WTC11 (cell line): ENCODE measurements at regions not wholly inside any gene's neighbourhood (a gene's known extent, or its start where the extent isn't known, plus 50 kb on each side); places are given as distances from the start of the nearest gene placed in this dataset.

Experiments
- ATAC-seq: fragments of 200-7000 bp; cut with Tn5 transposase; 2 replicates; pipeline ENCODE4 v1.10.0; 2021; ENCODE audit warnings: mild to moderate bottlenecking, moderate library complexity
- CTCF ChIA-PET: fragments of 300-600 bp; sonication (Branson Sonifier 250); formaldehyde crosslinking; loops from one replicate; lab custom pipeline; 2021; ENCODE audit warnings: antibody characterized with exemption; lab: Charles Lee
- POLR2A ChIA-PET: fragments of 350-600 bp; sonication (Branson Sonifier 250); formaldehyde crosslinking; loops from one replicate; lab custom pipeline; 2021; ENCODE audit warnings: antibody characterized with exemption; lab: Charles Lee
- DNase-seq: peaks from one replicate; pipeline ENCODE4 v3.0.0; 2021; ENCODE audit warnings: low spot score
- H3K27ac Mint-ChIP-seq: 2 replicates; pipeline ENCODE4 v1.8.0; 2021; ENCODE audit warnings: mixed read lengths
- H3K27me3 Mint-ChIP-seq: 2 replicates; pipeline ENCODE4 v1.8.0; 2021; ENCODE audit warnings: low read depth, mild to moderate bottlenecking, moderate library complexity, mixed read lengths
- H3K36me3 Mint-ChIP-seq: 2 replicates; pipeline ENCODE4 v1.8.0; 2021; ENCODE audit warnings: mixed read lengths
- H3K4me1 Mint-ChIP-seq: 2 replicates; pipeline ENCODE4 v1.8.0; 2022; ENCODE audit warnings: mixed read lengths
- H3K4me3 Mint-ChIP-seq: 2 replicates; pipeline ENCODE4 v1.8.0; 2021; ENCODE audit warnings: mild to moderate bottlenecking, moderate library complexity, mixed read lengths
- H3K9me3 Mint-ChIP-seq: 2 replicates; pipeline ENCODE4 v1.8.0; 2021; ENCODE audit warnings: mixed read lengths
- AFF4 ChIP-seq: sonication (generic); formaldehyde crosslinking; IDR thresholded peaks from 2 replicates; pipeline ENCODE4 v1.8.1; 2023; ENCODE audit warnings: mild to moderate bottlenecking, missing genetic modification reagents, borderline replicate concordance
- ATF3 ChIP-seq: sonication (generic); formaldehyde crosslinking; conservative IDR thresholded peaks from 2 replicates; pipeline ENCODE4 v1.8.1; 2022; ENCODE audit warnings: mild to moderate bottlenecking, missing genetic modification reagents
- CBFB ChIP-seq: sonication (generic); formaldehyde crosslinking; IDR thresholded peaks from 2 replicates; pipeline ENCODE4 v1.8.1; 2022; ENCODE audit warnings: mild to moderate bottlenecking, low read depth, missing genetic modification reagents
- ETV6 ChIP-seq: sonication (generic); formaldehyde crosslinking; IDR thresholded peaks from 2 replicates; pipeline ENCODE4 v1.8.1; 2022; ENCODE audit warnings: mild to moderate bottlenecking, missing genetic modification reagents
- FOXK1 ChIP-seq: sonication (generic); formaldehyde crosslinking; IDR thresholded peaks from 2 replicates; pipeline ENCODE4 v1.8.0; 2022; ENCODE audit warnings: mild to moderate bottlenecking, moderate library complexity, missing genetic modification reagents
- FOXP4 ChIP-seq: sonication (generic); formaldehyde crosslinking; IDR thresholded peaks from 2 replicates; pipeline ENCODE4 v1.8.0; 2022; ENCODE audit warnings: mild to moderate bottlenecking, missing genetic modification reagents
- GRHL2 ChIP-seq: fragments of 250-450 bp; sonication (Bioruptor Pico); IDR thresholded peaks from 2 replicates; pipeline ENCODE4 v1.8.0; 2022; ENCODE audit warnings: mild to moderate bottlenecking, moderate library complexity; ENCODE audit not compliant: insufficient replicate concordance, severe bottlenecking
- MAX ChIP-seq: sonication (generic); formaldehyde crosslinking; IDR thresholded peaks from 2 replicates; pipeline ENCODE4 v1.8.0; 2022; ENCODE audit warnings: mild to moderate bottlenecking, missing genetic modification reagents
- MLX ChIP-seq: sonication (generic); formaldehyde crosslinking; IDR thresholded peaks from 2 replicates; pipeline ENCODE4 v1.8.1; 2023; ENCODE audit warnings: mild to moderate bottlenecking, missing genetic modification reagents, moderate library complexity
- NR1H2 ChIP-seq: sonication (generic); formaldehyde crosslinking; IDR thresholded peaks from 2 replicates; pipeline ENCODE4 v1.9.0; 2021; ENCODE audit warnings: mild to moderate bottlenecking, moderate library complexity, missing genetic modification reagents
- OVOL2 ChIP-seq: fragments of 250-450 bp; sonication (Bioruptor Pico); IDR thresholded peaks from 2 replicates; pipeline ENCODE4 v1.9.0; 2021; ENCODE audit warnings: mild to moderate bottlenecking, borderline replicate concordance
- PREB ChIP-seq: sonication (generic); formaldehyde crosslinking; IDR thresholded peaks from 2 replicates; pipeline ENCODE4 v1.8.1; 2022; ENCODE audit warnings: mild to moderate bottlenecking, missing genetic modification reagents, moderate library complexity, borderline replicate concordance
- RORB ChIP-seq: fragments of 250-450 bp; sonication (Bioruptor Pico); IDR thresholded peaks from 2 replicates; pipeline ENCODE4 v1.9.0; 2021; ENCODE audit warnings: mild to moderate bottlenecking
- SMAD4 ChIP-seq: sonication (generic); formaldehyde crosslinking; IDR thresholded peaks from 2 replicates; pipeline ENCODE4 v1.8.0; 2022; ENCODE audit warnings: mild to moderate bottlenecking, missing genetic modification reagents
- TCF7 ChIP-seq: sonication (generic); formaldehyde crosslinking; IDR thresholded peaks from 2 replicates; pipeline ENCODE4 v1.8.0; 2022; ENCODE audit warnings: mild to moderate bottlenecking, low read depth, missing genetic modification reagents, moderate library complexity
- TP53 ChIP-seq: sonication (generic); formaldehyde crosslinking; IDR thresholded peaks from 2 replicates; pipeline ENCODE4 v1.8.1; 2023; ENCODE audit warnings: mild to moderate bottlenecking, missing genetic modification reagents
- ZNF121 ChIP-seq: sonication (generic); formaldehyde crosslinking; IDR thresholded peaks from 2 replicates; pipeline ENCODE4 v1.8.0; 2023; ENCODE audit warnings: missing genetic modification reagents
- ZNF281 ChIP-seq: sonication (generic); formaldehyde crosslinking; IDR thresholded peaks from 2 replicates; pipeline ENCODE4 v1.8.0; 2023; ENCODE audit warnings: mild to moderate bottlenecking, missing genetic modification reagents
- ZNF396 ChIP-seq: fragments of 250-450 bp; sonication (Bioruptor Pico); IDR thresholded peaks from 2 replicates; pipeline ENCODE4 v1.8.0; 2021; ENCODE audit warnings: mild to moderate bottlenecking, moderate library complexity, borderline replicate concordance

- TF ChIP-seq MLX (CRISPR knock-in tag) (no peak), ZNF396 (CRISPR knock-in tag) (no peak)
These were observed 216.5 kb downstream of the C12orf50 start (continued) for GRCh38 chr12:87812681-87813080.

GRCh38 chr12:87812030-87812429, 217.2 kb downstream of the C12orf50 start:
- Mint-ChIP-seq H3K27ac (no peak overlapping the region), H3K36me3 (peaks cover 6% of the 10 kb centered on the region; the same call in 1 of the 2 replicates), H3K4me1 (no peaks in the 10 kb centered on the region), H3K27me3 (no peaks in the 10 kb centered on the region), H3K4me3 (no peak overlapping the region), H3K9me3 (peaks cover 24% of the 10 kb centered on the region)
- no peak for TF ChIP-seq NR1H2
- no peak for TF ChIP-seq ZNF396 (CRISPR knock-in tag)
- TF ChIP-seq OVOL2 (CRISPR knock-in tag), result no peak
- TF ChIP-seq GRHL2 (CRISPR knock-in tag), result no peak
- no peak for TF ChIP-seq FOXK1 (CRISPR knock-in tag)
- TF ChIP-seq RORB (CRISPR knock-in tag), result no peak
- no peak for TF ChIP-seq PREB (CRISPR knock-in tag)
- no peak for TF ChIP-seq FOXP4
- TF ChIP-seq ZNF281 (CRISPR knock-in tag), result no peak
- no peak for TF ChIP-seq MAX (CRISPR knock-in tag)
- TF ChIP-seq ZNF121 (CRISPR knock-in tag), result no peak
- no peak for TF ChIP-seq CBFB (CRISPR knock-in tag)
- no peak for TF ChIP-seq AFF4 (CRISPR knock-in tag)
- no peak for TF ChIP-seq SMAD4 (CRISPR knock-in tag)
- TF ChIP-seq ATF3 (CRISPR knock-in tag), result no peak
- no peak for TF ChIP-seq TP53 (CRISPR knock-in tag)
- no peak for TF ChIP-seq TCF7
- no peak for TF ChIP-seq ETV6 (CRISPR knock-in tag)
- TF ChIP-seq MLX (CRISPR knock-in tag), result no peak
- ChIA-PET POLR2A (no interaction called here), CTCF (no interaction called here)
- DNase-seq (no peak), ATAC-seq (no peak)
